CD4-positive, alpha-beta T cell (primary cell): ENCODE measurements at regions not wholly inside any gene's neighbourhood (a gene's known extent, or its start where the extent isn't known, plus 50 kb on each side); places are given as distances from the start of the nearest gene placed in this dataset.

Experiments used
- ATAC-seq: fragments of 200-7000 bp; cut with Tn5 transposase; one replicate; pipeline ENCODE4 v1.10.0; 2022; ENCODE audit warnings: mild to moderate bottlenecking; ENCODE audit not compliant: poor library complexity
- CTCF ChIA-PET: fragments of 350-600 bp; sonication (Branson Sonifier 250); formaldehyde crosslinking; loops from one replicate; lab custom pipeline; 2021; ENCODE audit warnings: antibody characterized with exemption, inconsistent platforms; lab: Charles Lee
- POLR2A ChIA-PET: fragments of 350-600 bp; sonication (Branson Sonifier 250); formaldehyde crosslinking; loops from one replicate; lab custom pipeline; 2021; ENCODE audit warnings: antibody characterized with exemption, inconsistent platforms; lab: Charles Lee
- DNase-seq, 14 experiments: peaks; one replicate each; pipeline ENCODE4 v3.0.0-alpha.2; 2013 to 2020; ENCODE audit warnings: mixed read lengths in 2 of 14
- H3K27ac ChIP-seq, 2 donors: one replicate each; pipeline versions ENCODE4 v1.5.1 to v1.7.0; 2013; ENCODE audit warnings: low read length in 2 of 2, low read depth in 1 of 2, mild to moderate bottlenecking in 1 of 2
- H3K27me3 ChIP-seq, 2 experiments: 1 replicate in 1 of 2; 2 replicates in 1 of 2; pipeline versions ENCODE4 v1.6.1 to v1.7.0; 2013; ENCODE audit warnings: low read length in 2 of 2, control low read depth in 1 of 2, mild to moderate bottlenecking in 1 of 2, moderate library complexity in 1 of 2; ENCODE audit not compliant: insufficient read depth in 2 of 2, control insufficient read depth in 1 of 2
- H3K36me3 ChIP-seq: one replicate; pipeline ENCODE4 v1.6.1; 2013; ENCODE audit warnings: low read length, control low read depth; ENCODE audit not compliant: insufficient read depth
- H3K4me1 ChIP-seq: one replicate; pipeline ENCODE4 v1.6.1; 2013; ENCODE audit warnings: low read length, control low read depth; ENCODE audit not compliant: insufficient read depth
- H3K4me3 ChIP-seq: one replicate; pipeline ENCODE4 v1.5.1; 2013; ENCODE audit warnings: mild to moderate bottlenecking, low read length, moderate library complexity
- H3K9me3 ChIP-seq, 2 experiments: 1 replicate in 1 of 2; 2 replicates in 1 of 2; pipeline versions ENCODE4 v1.6.1 to v1.7.0; 2013; ENCODE audit warnings: low read length in 2 of 2, mild to moderate bottlenecking in 2 of 2, control low read depth in 1 of 2, moderate library complexity in 1 of 2; ENCODE audit not compliant: control insufficient read depth in 1 of 2, insufficient read depth in 1 of 2
- H3K27ac Mint-ChIP-seq: one replicate; pipeline ENCODE4 v1.8.0; 2020; ENCODE audit warnings: mixed read lengths
- H3K27me3 Mint-ChIP-seq: one replicate; pipeline ENCODE4 v1.8.0; 2021; ENCODE audit warnings: mixed read lengths
- H3K36me3 Mint-ChIP-seq: one replicate; pipeline ENCODE4 v1.8.0; 2021; ENCODE audit warnings: low read depth, mixed read lengths
- H3K4me1 Mint-ChIP-seq: one replicate; pipeline ENCODE4 v1.8.0; 2021; ENCODE audit warnings: low read depth, mixed read lengths
- H3K4me3 Mint-ChIP-seq: one replicate; pipeline ENCODE4 v1.8.0; 2020; ENCODE audit warnings: mild to moderate bottlenecking, mixed read lengths
- H3K9me3 Mint-ChIP-seq: one replicate; pipeline ENCODE4 v1.8.0; 2020; ENCODE audit warnings: mixed read lengths
- intact Hi-C, 2 experiments: fragments of 100-400 bp; cut with DNase I in 1 of 2; cut with micrococcal nuclease in 1 of 2; formaldehyde crosslinking; loops; one replicate each; pipeline versions ENCODE4 v1.15.1 to v1.9.0; 2023 to 2025; cut with DNase I, micrococcal nuclease
- TF ChIP-seq, protein P1 (sequence below): fragments of 200-600 bp; IDR thresholded peaks from one replicate; pipeline ENCODE4 v1.8.0; 2022; ENCODE audit warnings: antibody characterized with exemption, mild to moderate bottlenecking

DNA sequence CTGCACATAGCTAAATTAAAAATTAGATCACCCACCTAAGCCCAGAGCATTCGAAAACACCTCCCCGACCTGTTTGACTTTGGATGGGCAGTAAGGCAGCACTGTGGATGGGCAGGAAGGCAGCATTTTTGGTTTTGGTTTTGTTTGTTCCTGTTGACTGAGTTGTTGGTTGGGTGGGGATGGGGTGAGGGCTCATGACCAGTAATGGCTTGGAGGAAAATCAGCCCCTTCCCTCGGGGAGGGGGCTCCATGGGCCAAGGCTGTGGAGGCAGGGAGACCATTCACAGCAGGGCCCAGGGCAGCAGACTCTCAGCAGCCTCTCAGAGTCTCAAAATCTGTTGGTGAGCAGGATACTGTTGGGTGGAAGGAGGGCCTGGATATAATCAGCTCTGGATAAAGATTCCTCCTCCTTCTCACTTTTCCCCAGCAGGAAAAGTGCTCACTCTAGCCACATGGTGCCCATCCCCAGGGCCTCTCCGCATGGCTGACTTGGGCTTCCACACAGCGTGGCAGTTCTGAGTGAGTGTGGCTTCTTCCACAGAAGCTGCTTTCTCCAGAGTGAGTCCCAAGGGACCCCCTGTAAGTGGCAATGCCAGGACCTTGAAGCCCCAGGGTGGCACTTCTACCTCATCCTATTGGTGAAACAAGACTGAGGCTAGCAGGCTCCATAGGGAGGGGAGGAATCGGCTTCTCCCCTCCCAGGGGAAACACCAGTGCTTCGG, 1491.2 kb downstream of the BRD1 start:
- Histone ChIP-seq H3K27ac (no peak overlapping the region), H3K9me3 (peaks cover 0 to 43% of the 10 kb centered on the region in 2 experiments), H3K27me3 (peaks cover 0 to 3% of the 10 kb centered on the region in 2 experiments), H3K36me3 (no peaks in the 10 kb centered on the region), H3K4me1 (no peaks in the 10 kb centered on the region), H3K4me3 (no peak overlapping the region)
- H3K4me3 Mint-ChIP-seq, result no peak overlapping the region
- no peak overlapping the region for H3K27ac Mint-ChIP-seq
- no peaks in the 10 kb centered on the region for H3K36me3 Mint-ChIP-seq
- peaks cover 4% of the 10 kb centered on the region for H3K27me3 Mint-ChIP-seq
- ATAC-seq (no peak), DNase-seq (no peak)
- H3K9me3 Mint-ChIP-seq, result no peaks in the 10 kb centered on the region
- ChIA-PET POLR2A (no interaction called here), CTCF (no interaction called here)
- TF ChIP-seq, protein P1, sequence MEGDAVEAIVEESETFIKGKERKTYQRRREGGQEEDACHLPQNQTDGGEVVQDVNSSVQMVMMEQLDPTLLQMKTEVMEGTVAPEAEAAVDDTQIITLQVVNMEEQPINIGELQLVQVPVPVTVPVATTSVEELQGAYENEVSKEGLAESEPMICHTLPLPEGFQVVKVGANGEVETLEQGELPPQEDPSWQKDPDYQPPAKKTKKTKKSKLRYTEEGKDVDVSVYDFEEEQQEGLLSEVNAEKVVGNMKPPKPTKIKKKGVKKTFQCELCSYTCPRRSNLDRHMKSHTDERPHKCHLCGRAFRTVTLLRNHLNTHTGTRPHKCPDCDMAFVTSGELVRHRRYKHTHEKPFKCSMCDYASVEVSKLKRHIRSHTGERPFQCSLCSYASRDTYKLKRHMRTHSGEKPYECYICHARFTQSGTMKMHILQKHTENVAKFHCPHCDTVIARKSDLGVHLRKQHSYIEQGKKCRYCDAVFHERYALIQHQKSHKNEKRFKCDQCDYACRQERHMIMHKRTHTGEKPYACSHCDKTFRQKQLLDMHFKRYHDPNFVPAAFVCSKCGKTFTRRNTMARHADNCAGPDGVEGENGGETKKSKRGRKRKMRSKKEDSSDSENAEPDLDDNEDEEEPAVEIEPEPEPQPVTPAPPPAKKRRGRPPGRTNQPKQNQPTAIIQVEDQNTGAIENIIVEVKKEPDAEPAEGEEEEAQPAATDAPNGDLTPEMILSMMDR, result no peak
- no peaks in the 10 kb centered on the region for H3K4me1 Mint-ChIP-seq
- intact Hi-C loops, result no loop called here

DNA sequence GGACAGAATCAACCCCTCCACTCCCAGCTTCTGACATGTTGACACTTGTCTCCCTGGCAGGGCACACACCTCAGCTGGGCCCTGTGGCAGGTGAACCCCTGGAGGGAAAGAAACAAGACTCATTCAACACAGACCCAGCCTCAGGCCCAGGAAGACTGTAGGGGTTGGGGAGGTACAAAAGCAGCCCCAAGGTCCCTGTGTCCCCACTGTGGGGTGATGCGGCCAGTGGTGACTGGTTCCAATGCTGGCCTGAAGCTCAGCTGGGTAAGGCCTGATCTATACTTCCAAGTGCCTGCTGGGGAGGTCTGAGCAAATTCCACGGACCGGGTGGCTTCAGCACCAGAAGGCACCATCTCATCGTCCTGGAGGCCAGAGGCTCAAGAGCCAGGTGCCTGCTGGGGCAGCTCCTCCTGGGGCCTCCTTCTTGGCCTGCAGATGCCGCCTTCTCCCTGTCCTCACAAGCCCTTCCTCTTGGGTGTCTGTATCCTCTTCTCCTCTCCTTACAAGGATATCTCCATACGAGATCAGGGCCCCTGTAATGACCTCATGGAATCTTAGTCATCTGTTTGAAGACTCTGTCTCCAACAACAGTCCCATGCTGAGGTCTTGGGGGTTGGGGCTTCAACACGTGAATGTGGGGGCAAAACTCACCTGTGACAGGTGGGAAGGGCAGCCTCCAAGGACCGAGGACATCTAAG, 1492.1 kb downstream of the BRD1 start:
- intact Hi-C loops, result no loop called here

DNA sequence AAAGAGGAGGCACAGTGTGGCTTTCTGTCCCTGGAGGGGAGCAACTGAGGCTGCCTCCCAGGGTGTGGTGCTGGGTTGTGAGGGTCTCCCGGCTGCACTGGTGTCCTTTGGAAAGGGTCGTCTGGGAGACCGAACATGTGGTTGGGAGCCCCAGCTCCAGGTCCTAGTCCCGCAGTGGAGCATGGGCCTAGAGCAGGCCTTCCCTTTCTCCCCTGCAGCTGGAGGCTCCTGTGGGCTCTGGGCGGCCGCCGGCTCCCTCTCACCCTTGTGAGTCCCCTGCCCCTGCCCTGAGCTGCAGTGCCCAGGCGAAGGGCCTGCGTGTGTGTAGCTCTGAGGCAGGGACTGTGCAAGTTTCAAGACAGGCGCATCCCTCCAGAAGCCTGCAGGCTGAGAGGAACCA, 1492.7 kb downstream of the BRD1 start:
- ChIA-PET POLR2A (no interaction called here), CTCF (no interaction called here)
- Mint-ChIP-seq H3K27ac (no peak overlapping the region), H3K9me3 (no peaks in the 10 kb centered on the region), H3K4me1 (no peaks in the 10 kb centered on the region), H3K27me3 (peaks cover 4% of the 10 kb centered on the region), H3K4me3 (no peak overlapping the region), H3K36me3 (no peaks in the 10 kb centered on the region)
- TF ChIP-seq, protein P1, result no peak
- H3K36me3 ChIP-seq, result no peaks in the 10 kb centered on the region
- intact Hi-C loops, result no loop called here
- no peak for DNase-seq
- no peak for ATAC-seq
- peaks cover 0 to 48% of the 10 kb centered on the region in 2 experiments for H3K9me3 ChIP-seq
- peaks cover 0 to 3% of the 10 kb centered on the region in 2 experiments for H3K27me3 ChIP-seq
- no peak overlapping the region for H3K27ac ChIP-seq
- no peak overlapping the region for H3K4me3 ChIP-seq
- H3K4me1 ChIP-seq, result no peaks in the 10 kb centered on the region

More for the DNA sequence above, 1492.1 kb downstream of the BRD1 start:
- H3K4me1 ChIP-seq, result no peaks in the 10 kb centered on the region
- peaks cover 0 to 48% of the 10 kb centered on the region in 2 experiments for H3K9me3 ChIP-seq
- H3K27me3 ChIP-seq, result peaks cover 0 to 3% of the 10 kb centered on the region in 2 experiments
- no peak overlapping the region for H3K27ac Mint-ChIP-seq
- no peaks in the 10 kb centered on the region for H3K36me3 Mint-ChIP-seq
- TF ChIP-seq, protein P1, result no peak
- no peaks in the 10 kb centered on the region for H3K36me3 ChIP-seq
- CTCF ChIA-PET, result no interaction called here
- H3K4me1 Mint-ChIP-seq, result no peaks in the 10 kb centered on the region
- DNase-seq, result no peak
- H3K27ac ChIP-seq, result no peak overlapping the region
- H3K9me3 Mint-ChIP-seq, result no peaks in the 10 kb centered on the region
- no peak overlapping the region for H3K4me3 Mint-ChIP-seq
- H3K27me3 Mint-ChIP-seq, result peaks cover 4% of the 10 kb centered on the region
- POLR2A ChIA-PET, result no interaction called here
- no peak overlapping the region for H3K4me3 ChIP-seq
- no peak for ATAC-seq
